HG03039 (cell line): ENCODE measurements at regions not wholly inside any gene's neighbourhood (a gene's known extent, or its start where the extent isn't known, plus 50 kb on each side); places are given as distances from the start of the nearest gene placed in this dataset.

Source experiments
- ATAC-seq: cut with Tn5 transposase; IDR thresholded peaks from one replicate; pipeline ENCODE4 v1.9.1; 2021; ENCODE audit warnings: mild to moderate bottlenecking, moderate library complexity; ENCODE audit not compliant: unreplicated experiment

- no peak for ATAC-seq
These were observed 207.2 kb downstream of the SPRY2 start for GRCh38 chr13:80133631-80134261.

GRCh38 chr13:80132741-80133601, 208.0 kb downstream of the SPRY2 start:
- no peak for ATAC-seq

- ATAC-seq: no peak
These were observed 209.7 kb downstream of the SPRY2 start for GRCh38 chr13:80131204-80131603.

GRCh38 chr13:80126389-80127068, 214.4 kb downstream of the SPRY2 start:
- no peak for ATAC-seq

GRCh38 chr13:80123945-80124344, 217.0 kb downstream of the SPRY2 start:
- ATAC-seq: no peak

GRCh38 chr13:80121038-80121437, 219.9 kb downstream of the SPRY2 start:
- ATAC-seq: no peak

- ATAC-seq: no peak
These were observed 222.4 kb downstream of the SPRY2 start for GRCh38 chr13:80118506-80118905.

- ATAC-seq: no peak
These were observed 222.8 kb downstream of the SPRY2 start for GRCh38 chr13:80118099-80118498.

- ATAC-seq: no peak
These were observed 223.4 kb downstream of the SPRY2 start for GRCh38 chr13:80117515-80117914.

- ATAC-seq: no peak
These were observed 224.8 kb downstream of the SPRY2 start for GRCh38 chr13:80116107-80116506.

- no peak for ATAC-seq
These were observed 225.3 kb downstream of the SPRY2 start for GRCh38 chr13:80115616-80116015.

- ATAC-seq: no peak
These were observed 227.0 kb downstream of the SPRY2 start for GRCh38 chr13:80113714-80114454.

GRCh38 chr13:80109303-80109702, 231.6 kb downstream of the SPRY2 start:
- no peak for ATAC-seq

GRCh38 chr13:80105350-80105749, 235.6 kb downstream of the SPRY2 start:
- ATAC-seq: no peak

GRCh38 chr13:80101040-80101439, 239.9 kb downstream of the SPRY2 start:
- no peak for ATAC-seq

GRCh38 chr13:80100636-80101035, 240.3 kb downstream of the SPRY2 start:
- no peak for ATAC-seq

- ATAC-seq: no peak
These were observed 243.4 kb downstream of the SPRY2 start for GRCh38 chr13:80097561-80097960.

GRCh38 chr13:80096383-80096782, 244.5 kb downstream of the SPRY2 start:
- ATAC-seq: no peak

GRCh38 chr13:80094526-80094925, 246.4 kb downstream of the SPRY2 start:
- ATAC-seq: no peak

- ATAC-seq: no peak
These were observed 247.0 kb downstream of the SPRY2 start for GRCh38 chr13:80093888-80094287.

GRCh38 chr13:80086304-80086721, 254.6 kb downstream of the SPRY2 start:
- ATAC-seq: no peak
